ENCODE measurements at regions not wholly inside any gene's neighbourhood (a gene's known extent, or its start where the extent isn't known, plus 50 kb on each side); places are given as distances from the start of the nearest gene placed in this dataset.
A peak's percentile ranks its signal among the peaks of the same experiment; 100 is the strongest.

DNA sequence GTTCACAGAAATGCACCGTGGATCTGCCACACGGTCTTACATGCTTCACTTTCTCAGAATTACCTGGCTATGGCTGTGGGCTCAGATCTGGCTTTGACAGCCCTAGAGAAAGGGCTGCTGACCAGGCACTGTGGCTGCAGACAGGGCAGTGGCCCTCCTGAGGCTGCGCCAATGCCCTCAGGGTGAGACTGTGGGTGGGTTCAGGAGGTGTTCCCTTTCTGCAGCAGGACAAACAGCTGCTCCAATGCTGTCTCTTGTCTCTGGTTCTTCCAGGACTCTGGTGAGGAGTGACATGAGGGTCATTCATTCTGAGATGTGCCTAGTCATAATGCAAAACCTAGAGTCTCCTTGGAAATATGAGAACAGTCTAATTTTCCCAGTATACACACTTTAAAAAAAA, 90.5 kb upstream of the SMIM21 start:
- DNase-seq, result no peak

DNA sequence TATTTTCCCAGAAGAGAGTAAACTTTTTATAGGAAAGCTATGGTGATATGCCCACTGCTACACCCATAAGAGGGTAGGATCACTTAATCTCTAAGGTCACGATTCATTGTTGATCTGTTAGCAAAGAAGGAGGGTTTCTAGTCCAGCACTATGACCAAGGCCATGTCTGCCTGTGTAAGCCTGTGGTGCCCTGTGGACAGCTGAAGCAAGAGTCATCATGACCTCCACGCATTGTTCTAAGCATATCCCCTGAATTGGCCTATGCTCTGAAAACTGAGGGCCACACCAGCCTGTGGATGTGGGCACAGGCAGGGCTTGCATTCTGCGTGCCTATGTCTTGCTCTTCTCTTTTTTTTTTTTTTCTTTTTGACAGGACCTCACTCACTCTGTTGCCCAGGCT, 89.8 kb upstream of the SMIM21 start:
- DNase-seq, result no peak

DNA sequence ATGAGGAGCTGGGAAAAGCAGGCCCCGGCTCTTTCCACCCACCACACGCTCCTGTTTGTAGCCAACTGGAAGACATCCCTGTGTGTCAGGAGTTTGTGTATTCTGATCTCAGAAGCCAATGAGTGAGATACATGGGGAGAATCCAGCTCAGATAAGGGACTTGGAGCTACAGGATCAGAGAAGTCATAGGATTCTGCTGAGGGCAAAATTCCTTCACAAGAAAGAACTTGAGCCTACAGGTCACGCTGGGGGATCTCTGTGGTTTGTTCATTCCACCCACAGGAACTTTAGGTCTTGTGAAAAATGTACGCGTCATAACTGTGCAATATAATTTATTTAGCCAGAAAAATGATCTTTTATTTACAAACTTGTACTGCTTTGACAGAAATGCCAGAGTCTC, 80.1 kb upstream of the SMIM21 start:
- no peak for DNase-seq

DNA sequence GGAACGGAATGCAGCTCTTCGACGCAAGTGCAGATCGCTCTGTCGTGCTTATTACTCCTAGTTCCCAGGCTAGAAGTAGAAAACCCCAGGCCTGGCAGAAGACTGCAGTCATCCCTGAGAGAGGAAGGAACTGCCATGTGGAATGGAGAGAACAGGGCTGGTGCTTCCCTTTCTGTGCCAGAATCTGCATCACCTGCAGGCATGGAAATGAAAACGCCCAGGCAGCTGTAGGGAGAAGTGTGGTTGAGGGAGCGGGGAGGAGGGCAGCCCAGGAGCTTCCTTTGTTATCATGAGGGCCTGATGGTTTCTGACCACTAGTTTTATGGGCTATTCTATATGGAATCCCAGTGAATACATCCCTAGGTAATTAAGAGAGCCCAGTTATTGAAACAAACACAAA, 79.4 kb upstream of the SMIM21 start:
- DNase-seq, result no peak

DNA sequence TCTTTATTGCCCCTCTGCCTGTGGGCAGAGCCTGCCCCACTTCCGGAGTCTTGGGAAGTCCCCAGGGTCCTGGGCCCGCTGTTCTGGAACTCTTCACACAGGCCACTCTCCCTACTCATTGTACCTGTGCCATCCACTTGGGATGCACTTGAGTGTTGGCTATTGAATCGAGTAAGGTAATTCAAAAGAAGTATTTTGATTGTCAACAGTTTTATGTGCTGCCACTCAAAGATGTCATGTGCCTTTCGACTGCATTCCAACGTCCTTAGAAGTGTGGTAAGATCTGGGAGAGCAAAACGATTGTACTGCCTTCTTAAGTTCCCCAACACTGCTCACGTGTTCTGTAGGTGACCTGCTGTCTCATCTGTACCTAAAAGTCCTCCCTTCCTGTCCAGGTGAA, 77.0 kb upstream of the SMIM21 start:
- no peak for DNase-seq

DNA sequence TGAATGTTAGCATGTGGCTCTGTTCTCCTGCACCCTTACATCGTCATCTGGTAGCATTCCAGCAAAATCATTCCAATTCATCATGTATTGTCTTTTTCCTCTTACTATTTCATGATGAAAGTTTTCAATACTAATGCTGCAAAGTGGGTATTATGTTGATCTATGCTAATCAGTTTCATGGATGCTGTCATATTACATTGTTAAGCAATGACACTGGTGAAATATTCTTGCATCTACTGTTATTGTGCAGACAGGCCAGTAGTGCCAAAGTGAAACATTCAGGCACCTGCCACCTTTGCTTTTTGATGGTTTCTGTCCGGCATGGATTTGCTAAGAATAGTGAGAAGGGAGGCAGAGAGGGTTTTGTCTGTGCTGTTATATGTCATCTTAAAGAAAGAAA, 76.1 kb upstream of the SMIM21 start:
- no peak for DNase-seq

DNA sequence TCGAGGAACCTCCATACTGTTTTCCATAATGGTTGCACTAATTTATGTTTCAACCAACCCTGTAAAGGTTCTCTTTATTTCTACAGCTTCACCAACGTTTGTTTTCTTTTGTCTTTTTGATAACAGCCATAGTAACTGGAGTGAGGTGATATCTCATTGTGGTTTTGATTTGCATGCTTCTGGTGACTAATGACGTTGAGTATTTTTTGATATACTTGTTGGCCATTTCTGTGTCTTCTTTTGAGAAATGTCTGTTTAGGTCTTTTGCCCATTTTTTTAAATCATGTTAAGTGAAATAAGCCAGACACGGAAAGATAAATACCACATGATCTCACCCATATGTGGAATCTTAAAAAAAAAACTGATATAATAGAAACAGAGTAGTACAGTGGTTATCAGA, 74.8 kb upstream of the SMIM21 start:
- DNase-seq, result no peak

DNA sequence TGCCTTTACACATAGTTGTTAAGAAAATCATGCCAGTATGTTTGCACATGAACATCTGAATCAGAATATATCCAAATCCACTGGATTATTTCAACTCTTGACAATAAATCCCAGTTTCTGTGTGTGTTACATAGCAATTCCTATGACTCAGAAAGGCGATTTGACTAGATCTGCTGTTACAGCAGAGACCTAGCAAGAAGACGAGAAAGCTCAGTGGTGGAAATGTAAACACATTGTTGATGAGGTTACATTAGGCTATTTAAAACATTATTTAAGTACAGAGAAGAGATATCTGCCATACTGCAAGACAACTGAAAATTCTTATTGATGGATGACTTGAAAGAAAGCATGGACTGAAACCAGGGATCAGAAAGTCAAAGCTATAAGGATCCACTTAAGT, 73.0 kb upstream of the SMIM21 start:
- no peak for DNase-seq

DNA sequence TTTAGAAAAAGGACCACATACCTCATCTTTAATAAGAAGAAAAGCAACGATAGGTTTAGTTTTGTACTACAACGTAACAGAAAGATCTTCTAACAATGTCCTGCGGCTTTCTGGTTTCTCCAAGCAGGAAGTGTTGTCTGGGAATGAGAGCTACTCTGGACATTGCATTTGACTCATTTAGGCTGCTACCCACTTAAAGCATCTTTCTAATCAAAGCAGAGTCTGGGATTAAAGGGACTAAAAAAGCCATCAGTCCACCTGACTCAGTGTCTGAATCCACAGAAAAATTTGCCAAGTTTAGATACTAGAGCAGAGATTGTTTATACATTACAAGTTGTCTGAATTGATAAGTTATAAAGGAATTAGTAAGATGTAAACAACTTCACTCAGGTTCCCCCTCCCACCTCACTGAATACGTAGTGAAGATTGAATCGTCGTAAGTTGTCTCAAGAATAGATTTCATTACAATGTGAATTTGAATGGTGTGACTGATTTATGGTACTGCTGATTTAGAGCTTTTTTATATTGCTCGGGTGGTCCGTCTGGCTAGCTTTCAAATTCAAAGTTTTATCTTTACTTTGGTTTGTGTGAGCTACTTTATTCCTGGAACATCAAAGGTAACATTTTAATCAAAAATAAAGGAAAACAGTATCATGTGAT, 70.2 kb upstream of the SMIM21 start:
- DNase-seq, result no peak

DNA sequence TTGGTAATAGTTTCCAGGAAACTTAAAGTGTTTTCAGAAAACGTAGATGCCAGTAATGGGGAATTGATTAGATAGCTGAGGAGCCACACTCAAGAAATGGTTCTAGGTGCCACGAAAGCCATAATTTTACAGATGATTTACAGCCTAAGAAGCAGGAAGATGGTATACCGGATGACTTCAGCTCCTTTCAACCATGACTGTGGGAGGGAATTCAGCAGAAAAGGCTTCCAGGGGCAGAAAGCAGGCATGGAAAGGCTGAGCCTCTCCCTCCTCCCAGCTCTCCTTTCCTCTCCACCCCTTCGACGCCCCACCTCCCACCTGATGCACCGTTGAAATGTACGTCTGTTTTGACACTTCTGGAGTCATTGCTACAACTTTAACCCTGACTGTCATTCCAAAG, 68.6 kb upstream of the SMIM21 start:
- DNase-seq, result no peak

DNA sequence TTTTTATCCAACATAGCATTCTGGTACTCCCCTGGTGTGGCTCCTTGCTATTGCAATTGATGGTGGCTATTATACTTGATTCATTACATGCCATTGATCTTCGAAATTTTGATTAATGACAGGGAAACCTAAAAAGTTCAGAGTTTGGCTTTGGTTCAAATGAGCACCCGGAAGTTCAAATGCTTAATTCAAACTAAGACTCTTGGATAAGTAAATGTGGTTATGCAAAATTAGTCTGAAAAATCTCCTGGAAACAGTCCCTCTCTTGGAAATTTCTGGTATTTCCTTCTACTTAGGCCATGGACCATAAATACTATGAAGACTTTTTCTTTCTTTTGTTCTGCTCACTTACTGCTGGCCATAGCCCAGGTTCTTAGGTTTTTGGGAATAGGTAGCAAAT, 65.3 kb upstream of the SMIM21 start:
- no peak for DNase-seq

DNA sequence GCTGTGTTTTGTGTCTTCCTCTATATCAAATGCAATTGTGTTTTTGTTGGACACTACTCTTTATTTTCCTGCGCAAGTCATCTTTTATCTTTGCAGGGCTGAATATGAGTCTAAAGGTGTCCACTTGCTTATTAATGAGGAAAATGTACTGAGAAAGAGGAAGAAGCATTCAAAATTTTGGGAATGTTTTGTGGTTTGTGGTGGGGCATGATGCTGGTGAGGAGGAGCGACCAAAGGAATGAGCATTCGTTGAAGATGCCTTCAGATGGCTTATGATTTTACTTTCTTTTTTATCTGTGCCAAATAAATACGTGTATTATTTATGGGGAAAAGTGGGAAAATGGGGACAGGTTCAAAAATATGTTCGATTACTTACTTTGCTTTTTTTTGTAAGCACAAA, 63.9 kb upstream of the SMIM21 start:
- DNase-seq, result no peak

DNA sequence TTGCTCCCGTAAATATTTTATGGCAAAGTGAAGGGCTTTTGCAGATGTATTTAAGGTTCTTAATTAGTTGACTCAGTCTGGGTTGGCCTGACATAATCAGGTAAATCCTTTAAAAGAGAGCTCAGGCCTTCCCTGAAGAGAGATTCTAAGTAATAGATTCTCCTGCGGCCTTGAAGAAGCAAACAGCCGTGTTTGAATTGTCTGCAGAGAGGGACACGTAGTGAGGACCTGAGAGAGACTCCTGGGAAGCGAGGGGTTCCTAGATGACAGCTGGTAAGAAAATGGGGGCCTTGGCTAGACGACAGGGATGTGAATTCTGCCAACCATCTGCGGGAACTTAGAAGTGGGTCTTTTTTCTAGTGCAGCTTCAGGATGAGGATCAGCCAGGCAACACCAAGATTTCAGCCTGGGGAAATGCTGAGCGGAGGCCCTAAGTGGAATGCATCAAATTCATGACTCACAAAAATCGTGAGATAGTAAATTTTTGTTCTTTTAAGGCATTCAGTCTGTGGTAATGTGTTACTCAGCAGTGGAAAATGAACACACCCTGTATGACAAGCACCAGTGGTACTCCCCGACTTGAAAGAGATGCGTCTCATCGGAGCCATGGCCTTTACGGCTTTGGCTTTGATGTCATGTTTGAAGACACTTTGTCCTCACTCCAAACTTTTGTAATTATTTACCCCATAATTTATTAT, 62.1 kb upstream of the SMIM21 start:
- DNase-seq, result no peak

DNA sequence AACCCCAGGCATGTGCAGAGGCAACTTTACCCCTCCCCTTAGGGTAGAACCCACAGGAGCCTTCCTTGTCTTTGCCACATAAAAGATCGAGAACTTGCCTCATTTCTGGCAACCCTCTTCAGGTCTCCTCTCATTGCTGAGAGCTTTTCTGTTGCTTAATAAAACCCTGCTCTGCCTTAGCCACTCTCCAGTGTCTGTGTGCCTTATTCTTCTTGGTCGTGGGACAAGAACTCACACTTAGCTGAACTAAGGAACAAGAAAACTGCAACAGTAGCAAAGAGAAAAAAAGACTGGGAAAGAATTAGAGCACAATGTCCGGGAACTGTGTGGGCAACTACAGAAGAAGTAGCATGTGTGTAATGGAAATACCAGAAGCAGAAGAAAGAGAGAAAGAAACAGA, 56.2 kb upstream of the SMIM21 start:
- DNase-seq, result no peak

DNA sequence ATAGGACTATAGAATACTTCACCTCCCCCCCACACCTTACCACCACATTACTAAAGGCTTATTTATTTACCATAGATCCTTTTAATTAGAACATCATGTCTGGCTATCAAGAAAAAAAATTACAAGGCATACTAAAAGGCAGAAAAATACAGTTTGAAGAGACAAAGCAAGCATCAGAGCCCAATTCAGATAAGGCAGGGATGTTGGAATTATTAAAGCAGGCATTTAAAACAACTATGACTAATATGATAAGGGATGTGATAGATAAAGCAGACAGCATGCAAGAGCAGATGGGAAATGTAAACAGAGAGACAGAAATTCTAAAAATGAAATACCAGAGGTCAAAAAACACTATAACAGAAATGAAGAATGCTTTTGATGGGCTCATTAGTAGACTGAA, 55.4 kb upstream of the SMIM21 start:
- DNase-seq, result no peak

DNA sequence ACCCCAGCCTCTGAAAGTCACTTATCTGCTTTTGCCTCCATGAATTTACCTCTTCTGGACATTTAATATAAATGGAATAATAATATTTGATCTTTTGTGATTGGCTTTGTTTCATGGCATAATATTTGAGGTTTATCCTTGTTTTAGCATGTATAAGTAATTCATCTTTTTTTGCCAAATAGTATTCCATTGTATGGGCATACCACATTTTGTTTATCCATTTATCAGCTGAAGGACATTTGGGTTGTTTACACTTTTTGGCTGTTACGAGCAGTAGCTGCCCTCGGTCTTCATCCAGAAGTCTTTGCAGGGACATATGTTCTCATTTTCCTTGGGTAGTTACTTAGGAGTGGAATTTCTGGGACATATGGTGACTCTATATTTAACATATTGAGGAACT, 53.0 kb upstream of the SMIM21 start:
- no peak for DNase-seq

DNA sequence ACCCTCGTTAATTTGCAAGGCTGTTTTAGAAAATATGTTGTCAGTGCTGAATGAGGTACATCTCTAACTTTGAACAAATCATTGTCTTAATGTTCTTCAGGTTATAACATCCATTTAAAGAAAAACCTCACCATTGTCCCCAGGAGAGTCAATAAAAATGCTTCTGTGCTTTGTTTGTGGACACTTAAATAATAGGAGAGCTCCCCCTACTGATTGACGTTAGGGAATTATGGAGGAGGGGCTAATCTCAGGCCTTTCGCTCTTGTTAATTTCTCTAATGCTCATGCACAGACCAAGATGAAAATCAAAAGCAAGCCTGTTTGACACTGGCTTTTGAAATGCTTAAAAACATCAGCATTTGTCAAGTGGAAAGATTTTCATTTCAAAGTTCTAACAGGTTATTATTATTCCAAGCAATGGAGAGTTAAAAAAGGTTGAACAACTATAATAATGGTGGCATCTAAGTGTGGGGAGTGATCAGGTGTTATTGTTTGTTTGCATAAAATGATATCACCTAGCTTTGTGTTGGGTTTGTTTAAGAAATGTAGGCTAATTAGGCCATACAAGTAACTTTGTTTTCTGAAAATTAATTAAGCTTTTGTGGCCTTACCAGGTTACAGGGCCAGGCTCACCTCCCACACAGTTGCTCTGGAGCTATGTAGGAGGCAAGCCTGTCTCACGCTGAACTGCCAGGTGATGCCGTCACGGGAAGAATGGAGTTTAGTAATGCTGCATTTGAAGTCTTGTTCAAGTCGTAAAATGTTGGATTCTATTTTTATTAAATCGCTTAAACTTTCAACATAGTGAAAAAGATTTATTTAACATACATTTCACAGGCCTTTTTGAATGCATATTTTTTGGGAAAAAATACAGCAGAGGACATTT, 51.7 kb upstream of the SMIM21 start:
- DNase-seq, result peak; percentile 28

DNA sequence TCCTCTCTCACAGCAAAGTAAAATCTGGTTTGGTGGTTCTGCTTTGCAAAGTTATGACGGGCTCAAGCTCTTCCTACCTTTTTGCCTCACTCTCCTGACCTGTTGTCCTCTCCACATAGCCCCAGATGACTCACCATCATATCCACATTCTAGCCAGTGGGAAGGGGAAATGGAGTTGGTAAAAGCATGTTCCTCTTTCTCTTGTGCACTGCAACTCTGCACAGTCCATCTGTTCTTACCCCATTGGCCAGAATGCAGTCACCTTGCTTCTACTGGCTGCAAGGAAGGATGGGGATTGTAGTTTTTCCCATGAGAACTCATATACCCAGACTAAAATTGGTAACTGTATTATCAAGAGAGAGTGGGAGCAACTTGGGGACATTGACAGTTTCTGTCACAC, 50.4 kb upstream of the SMIM21 start:
- DNase-seq, result peak; percentile 69
